GM23248 (cell line): ENCODE measurements at regions not wholly inside any gene's neighbourhood (a gene's known extent, or its start where the extent isn't known, plus 50 kb on each side); places are given as distances from the start of the nearest gene placed in this dataset.

Source experiments
- EZH2 ChIP-seq: fragments of 200-600 bp; sonication (generic); IDR thresholded peaks from 2 replicates; pipeline ENCODE4 v1.6.1; 2018; ENCODE audit warnings: antibody characterized with exemption, mild to moderate bottlenecking; ENCODE audit not compliant: insufficient read depth, poor library complexity, severe bottlenecking
- EZH2phosphoT487 ChIP-seq: fragments of 200-600 bp; sonication (generic); IDR thresholded peaks from 2 replicates; pipeline ENCODE4 v1.6.1; 2018; ENCODE audit warnings: antibody characterized with exemption, moderate library complexity, mild to moderate bottlenecking, low read depth; ENCODE audit not compliant: insufficient read depth

DNA sequence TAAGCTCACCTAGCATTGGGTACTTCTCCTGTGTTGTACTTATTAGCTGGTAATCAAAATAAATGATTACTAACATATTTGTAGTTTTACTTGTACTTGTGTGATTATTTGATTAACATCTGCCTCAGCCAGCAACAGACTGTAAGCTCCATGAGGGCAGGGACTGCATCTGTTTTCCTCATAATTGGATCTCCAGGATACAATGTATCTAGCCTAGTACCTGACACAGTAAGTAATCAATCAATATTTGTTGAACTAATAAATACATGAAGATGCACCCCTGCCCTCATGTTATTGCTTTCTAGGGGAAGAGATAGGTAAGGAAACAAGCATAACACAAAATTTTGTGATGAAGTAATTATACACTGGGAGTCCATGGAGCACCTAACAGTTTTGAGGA lies 101.5 kb downstream of the TENT5C start:
- TF ChIP-seq EZH2, result no peak
- no peak for TF ChIP-seq EZH2phosphoT487
